Frontal cortex (tissue), 3 donors: ENCODE measurements at regions not wholly inside any gene's neighbourhood (a gene's known extent, or its start where the extent isn't known, plus 50 kb on each side); places are given as distances from the start of the nearest gene placed in this dataset.
"Not testable (repeated sequence)": the region's sequence is repeated elsewhere in the genome, so short reads cannot be mapped to it uniquely, and the experiment has no call there.

Experiments used
- DNase-seq, 2 donors: peaks; one replicate each; pipeline ENCODE4 v3.0.0; 2012; ENCODE audit warnings: low spot score in 2 of 2
- FAIRE-seq: peaks from 2 replicates; lab custom pipeline; 2012; peaks lifted over from hg19 to GRCh38; lab: Jason Lieb, UNC
- donor health status: control.
- donor health status: control.
- donor health status: control.

DNA sequence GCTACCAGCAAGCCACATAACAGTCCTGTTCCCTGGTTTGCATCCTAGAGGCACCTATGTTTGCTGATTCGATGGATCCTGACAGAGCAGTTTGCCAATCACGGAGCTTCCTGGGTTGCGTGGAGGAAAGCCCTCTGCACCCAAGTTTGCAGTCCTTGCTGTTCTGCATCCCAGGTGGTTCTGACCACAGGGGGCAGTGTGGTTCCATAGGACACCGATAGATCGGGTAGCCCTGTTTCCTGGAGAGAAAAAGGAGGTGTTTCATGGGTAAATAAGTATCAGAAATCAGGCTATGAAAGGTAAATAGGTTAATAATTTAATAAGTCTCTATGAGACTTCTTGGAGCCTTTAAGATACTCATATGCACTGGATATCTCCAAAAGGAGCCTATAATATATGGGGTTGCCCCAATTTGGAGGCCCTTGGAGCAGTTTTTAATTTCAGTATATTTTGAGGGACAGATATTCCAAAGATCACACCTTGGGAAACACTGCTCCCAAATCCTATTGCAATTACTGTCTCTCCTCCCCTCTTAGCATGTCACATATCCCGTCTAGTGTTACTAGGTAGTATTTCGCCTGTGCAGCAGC, 194.6 kb upstream of the TPM1 start:
- DNase-seq (peak; percentile 34 to 58), FAIRE-seq (no peak)

DNA sequence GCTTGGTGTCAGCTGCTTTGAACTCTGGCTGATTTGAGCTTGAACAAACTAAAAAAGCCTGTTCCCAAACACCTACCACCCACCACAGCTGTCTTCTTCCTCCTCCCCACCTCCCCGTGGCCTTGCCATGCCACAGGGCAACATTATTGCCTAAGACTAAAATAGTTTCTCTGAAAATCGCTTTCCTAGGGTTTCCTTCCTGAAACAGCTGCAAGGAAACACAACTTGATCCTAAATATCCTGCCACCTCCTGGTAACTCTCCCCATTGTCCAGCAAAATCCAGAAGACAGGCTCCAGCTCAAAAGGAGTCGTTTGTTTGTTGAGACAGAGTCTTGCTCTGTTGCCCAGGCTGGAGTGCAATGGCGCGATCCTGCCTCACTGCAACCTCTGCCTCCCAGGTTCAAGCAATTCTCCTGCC, 193.9 kb upstream of the TPM1 start:
- no peak for DNase-seq
- no peak for FAIRE-seq

DNA sequence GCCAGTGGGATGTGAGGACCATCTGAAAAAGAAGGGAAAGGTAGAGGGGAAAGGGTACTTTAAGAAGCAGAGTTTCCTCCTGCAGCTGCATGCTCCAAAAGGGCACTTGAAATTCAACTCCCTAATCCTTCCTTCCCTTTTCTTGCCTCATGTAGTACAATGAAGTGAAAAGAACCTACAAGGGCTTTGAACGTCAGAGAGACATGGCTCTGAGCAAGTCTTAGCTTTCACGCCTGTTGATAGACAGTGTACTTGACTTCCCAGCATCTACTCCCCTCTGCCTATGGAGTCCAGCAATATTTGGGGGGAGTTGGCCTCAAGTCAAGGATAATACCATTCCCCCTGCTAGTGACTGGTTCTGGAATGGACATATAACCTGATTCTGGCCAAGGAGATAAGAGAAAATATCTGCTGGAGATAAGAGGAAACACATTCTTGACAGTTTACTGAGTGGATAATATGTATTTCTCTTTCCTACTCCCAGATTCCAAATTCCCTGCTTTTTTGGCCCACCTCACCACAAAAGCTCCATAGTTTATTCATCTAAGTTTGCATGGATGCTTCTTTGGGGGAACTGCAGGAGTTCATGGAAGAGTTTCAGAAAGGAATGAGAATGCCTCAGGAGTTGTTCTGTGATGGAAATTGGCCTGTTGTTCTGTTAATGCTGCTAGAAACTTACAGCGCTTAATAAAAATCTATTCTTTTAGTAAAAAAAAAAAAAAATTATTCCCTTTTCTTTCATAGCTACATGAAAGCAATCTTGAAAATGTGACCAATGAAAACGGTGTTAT, 193.0 kb upstream of the TPM1 start:
- DNase-seq: no peak

GRCh38 chr15:62850318-62850717, 192.2 kb upstream of the TPM1 start:
- FAIRE-seq (no peak), DNase-seq (no peak)

More for the DNA sequence above, 193.0 kb upstream of the TPM1 start:
- FAIRE-seq: no peak

GRCh38 chr15:62850791-62851291, 191.7 kb upstream of the TPM1 start:
- no peak for DNase-seq
- no peak for FAIRE-seq

DNA sequence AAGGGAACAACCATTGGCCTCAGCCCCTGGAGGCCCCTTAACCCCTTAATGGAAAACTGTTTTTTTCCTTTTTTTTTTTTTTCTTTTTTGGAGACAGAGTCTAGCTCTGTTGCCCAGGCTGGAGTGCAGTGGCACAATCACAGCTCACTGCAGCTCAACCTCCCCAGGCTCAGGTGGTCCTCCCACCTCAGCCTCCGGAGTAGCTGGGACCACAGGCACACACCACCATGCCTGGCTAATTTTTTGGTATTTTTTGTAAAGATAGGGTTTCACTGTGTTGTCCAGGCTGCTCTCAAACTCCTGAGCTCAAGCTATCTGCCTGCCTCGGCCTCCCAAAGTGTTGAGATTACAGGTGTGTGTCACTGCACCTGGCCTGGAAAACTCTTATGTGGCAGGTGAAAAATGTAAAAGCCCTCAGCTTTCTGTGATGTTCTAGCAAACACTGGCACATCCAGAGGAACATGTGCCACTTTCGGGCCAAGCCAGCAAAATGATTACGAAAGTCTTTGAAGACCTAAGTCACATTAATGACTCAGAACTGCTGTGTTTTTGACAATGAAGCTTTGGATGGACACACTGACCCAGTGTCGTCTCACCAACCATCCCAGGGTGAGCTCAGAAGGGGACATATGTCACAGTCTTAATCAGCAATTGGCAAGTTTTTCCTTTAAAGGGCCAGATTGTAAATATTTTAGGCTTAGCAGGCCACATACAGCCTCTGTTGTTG, 189.3 kb upstream of the TPM1 start:
- DNase-seq: no peak
- FAIRE-seq: no peak

DNA sequence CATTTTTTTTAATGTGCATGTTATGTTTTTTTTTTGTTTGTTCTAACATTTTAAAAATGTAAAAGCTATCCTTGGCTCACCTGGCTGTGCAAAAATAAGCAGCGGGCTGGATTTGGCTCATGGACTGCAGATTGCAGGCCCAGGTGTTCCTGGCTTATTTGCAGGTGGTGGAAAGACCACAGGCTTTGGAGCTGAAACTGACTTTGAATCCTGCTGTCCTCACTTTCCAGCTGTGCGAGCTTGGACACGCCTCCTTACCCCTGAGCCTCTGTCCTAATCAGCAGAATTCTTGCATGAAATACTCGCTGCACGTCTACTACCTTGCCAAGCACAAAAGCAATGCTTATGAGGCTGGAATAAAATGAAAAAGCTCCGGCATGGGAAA, 188.7 kb upstream of the TPM1 start:
- DNase-seq: no peak
- no peak for FAIRE-seq

GRCh38 chr15:62854420-62855084, 188.0 kb upstream of the TPM1 start:
- DNase-seq (no peak), FAIRE-seq (no peak)

DNA sequence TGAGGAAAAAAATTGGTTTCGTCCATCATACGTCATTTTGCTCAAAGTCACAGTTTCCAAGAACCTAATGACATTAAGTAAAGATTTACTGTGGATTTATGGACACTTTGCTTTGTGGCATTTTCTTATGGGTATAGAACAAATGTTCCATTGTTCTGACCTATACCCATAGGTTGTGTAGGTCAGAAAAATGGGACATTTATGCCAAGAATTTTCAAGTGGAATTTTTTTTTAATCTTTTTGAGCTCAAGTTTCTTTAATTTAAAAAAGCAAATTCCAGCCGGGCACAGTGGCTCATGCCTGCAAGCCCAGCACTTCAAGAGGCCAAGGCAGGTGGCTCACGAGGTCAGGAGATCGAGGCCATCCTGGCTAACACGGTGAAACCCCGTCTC, 187.5 kb upstream of the TPM1 start:
- no peak for FAIRE-seq
- no peak for DNase-seq

GRCh38 chr15:62856466-62857246, 185.9 kb upstream of the TPM1 start:
- DNase-seq (no peak), FAIRE-seq (no peak)

GRCh38 chr15:62857411-62857853, 185.1 kb upstream of the TPM1 start:
- DNase-seq (no peak), FAIRE-seq (no peak)

- FAIRE-seq (no peak), DNase-seq (no peak)
Observed at GRCh38 chr15:62858343-62858742, 184.2 kb upstream of the TPM1 start.

DNA sequence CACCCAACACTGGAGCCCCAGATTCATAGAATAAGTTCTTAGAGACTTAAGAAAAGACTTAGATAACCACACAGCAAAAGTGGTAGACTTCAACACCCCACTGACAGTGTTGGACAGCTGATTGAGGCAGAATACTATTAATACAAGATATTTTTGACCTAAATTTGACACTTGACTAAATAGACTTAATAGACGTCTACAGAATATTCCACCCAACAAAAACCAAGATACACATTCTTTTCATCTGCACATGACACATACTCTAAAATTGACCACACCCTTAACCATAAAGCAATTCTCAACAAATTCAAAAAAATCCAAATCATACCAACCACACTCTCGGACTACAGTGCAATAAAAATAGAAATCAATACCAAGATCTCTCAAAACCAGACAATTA, 179.8 kb upstream of the TPM1 start:
- DNase-seq: no peak
- FAIRE-seq: no peak

DNA sequence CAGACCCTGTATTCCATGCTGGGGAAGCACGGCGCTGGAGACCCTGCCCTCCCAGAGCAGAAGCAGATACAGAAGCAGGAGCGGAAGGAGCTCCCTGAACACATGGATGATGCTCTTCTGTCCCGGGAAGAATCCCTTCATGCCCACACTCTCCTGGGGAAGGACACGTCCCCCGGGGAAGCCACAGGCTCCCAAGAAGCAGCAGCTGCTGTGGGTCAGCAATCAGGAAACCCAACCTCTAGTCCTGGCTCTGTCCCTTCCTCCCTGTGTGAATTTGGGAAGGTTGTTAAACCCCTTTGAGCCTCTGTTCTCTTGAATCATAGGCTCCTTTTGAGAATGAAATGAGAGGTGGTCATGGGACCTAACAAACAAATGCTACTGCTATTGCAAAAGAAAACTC, 176.2 kb upstream of the TPM1 start:
- FAIRE-seq (no peak), DNase-seq (no peak)

DNA sequence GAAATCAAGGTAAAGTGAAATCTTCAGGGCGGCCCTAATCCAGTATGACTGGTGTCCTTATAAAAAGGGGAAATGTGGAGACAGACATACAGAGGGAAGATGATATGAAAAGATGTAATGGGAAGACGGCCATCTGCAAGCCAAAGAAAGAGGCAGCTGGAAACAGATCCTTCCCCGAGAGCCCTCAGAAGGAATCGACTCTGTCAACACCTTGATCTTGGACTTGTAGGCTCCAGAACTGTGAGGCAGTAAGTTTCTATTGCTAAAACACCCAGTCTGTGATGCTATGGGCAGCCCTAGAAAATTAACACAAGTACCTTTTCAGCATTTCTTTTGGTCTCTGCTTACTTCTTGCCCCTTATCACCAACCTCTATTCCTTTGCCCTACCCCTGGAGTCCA, 174.7 kb upstream of the TPM1 start:
- FAIRE-seq: no peak
- DNase-seq: no peak

DNA sequence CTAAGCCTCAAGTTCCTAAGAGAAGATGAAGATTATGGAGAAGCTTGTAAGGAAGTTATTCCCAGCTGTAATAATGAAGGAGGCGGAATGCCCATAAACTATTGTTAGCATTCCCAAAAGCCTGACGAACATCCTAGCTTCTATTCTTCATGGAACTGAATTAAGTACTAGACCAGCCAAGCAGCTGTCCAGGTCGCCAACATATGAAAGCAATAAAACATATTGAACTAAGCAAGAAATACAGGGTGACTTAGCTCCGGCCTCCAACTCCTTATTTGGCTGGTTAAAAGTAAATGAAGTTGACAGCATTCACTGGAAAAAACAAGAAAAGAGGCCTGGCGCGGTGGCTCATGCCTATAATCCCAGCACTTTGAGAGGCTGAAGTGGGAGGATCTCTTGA, 174.0 kb upstream of the TPM1 start:
- FAIRE-seq (no peak), DNase-seq (no peak)

GRCh38 chr15:62869116-62869515, 173.4 kb upstream of the TPM1 start:
- FAIRE-seq: no peak
- DNase-seq: no peak

DNA sequence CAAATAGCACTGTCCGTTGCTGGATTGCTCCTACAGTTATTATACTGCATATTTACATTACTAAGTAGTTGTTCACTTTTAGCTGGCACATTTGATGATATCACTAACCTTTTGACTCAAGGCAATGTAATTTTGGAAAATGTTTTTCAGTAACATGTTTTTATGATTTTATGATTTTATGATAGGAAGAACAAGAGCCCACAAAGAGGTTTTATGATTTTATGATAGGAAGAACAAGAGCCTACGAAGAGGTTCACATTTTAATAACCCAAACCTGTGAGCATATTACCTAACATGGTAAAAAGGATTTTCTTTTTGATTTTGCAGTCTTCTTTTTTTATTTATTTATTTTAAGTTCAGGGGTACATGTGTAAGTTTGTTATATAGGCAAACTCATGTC, 172.3 kb upstream of the TPM1 start:
- FAIRE-seq: no peak
- DNase-seq: no peak

- FAIRE-seq, DNase-seq: not testable (repeated sequence)
Observed at GRCh38 chr15:62870701-62871100, 171.8 kb upstream of the TPM1 start.

DNA sequence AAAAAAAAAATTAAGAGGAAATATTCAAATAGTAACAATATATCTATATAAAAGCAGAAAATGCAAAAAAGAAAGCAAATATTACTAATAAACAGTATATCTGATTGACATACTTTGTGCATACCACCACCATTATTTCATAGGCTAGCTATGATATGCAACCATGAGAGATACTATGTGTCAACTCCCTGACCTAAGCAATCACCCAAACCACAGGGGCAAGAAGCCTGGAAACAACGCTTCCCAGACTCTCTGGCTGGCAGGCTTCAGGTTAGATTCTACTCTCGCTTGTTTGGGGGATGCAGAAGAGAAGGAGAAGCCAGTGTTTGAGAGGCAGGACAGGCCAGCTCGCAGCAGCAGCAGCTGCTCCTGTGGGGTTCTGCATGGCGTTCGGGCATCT, 169.3 kb upstream of the TPM1 start:
- no peak for FAIRE-seq

More for the DNA sequence above, 169.3 kb upstream of the TPM1 start:
- no peak for DNase-seq
